H1 (cell line): ENCODE measurements at regions not wholly inside any gene's neighbourhood (a gene's known extent, or its start where the extent isn't known, plus 50 kb on each side); places are given as distances from the start of the nearest gene placed in this dataset.

Experiments used
- CREB1 ChIP-seq: IDR thresholded peaks from 2 replicates; pipeline ENCODE4 v1.6.1; 2012; ENCODE audit warnings: inconsistent platforms
- EGR1 ChIP-seq: IDR thresholded peaks from 2 replicates; pipeline ENCODE4 v1.6.1; 2011; ENCODE audit warnings: low read depth, low read length, borderline replicate concordance
- KDM4A ChIP-seq: IDR thresholded peaks from one replicate; pipeline ENCODE4 v1.7.1; 2012; ENCODE audit warnings: low read depth, mild to moderate bottlenecking, moderate library complexity, low read length, inconsistent platforms; ENCODE audit not compliant: severe bottlenecking
- RFX5 ChIP-seq: IDR thresholded peaks from 2 replicates; pipeline ENCODE4 v1.6.1; 2011; ENCODE audit warnings: low read depth, low read length, improper control_type of control experiment, borderline replicate concordance

- TF ChIP-seq KDM4A, result no peak
- no peak for TF ChIP-seq EGR1
- TF ChIP-seq RFX5, result no peak
- no peak for TF ChIP-seq CREB1
Observed at GRCh38 chr14:26959972-26960660, 362.3 kb upstream of the NOVA1 start (continued).
